Trophoblast cell (in vitro differentiated cells and primary cell): ENCODE measurements at regions not wholly inside any gene's neighbourhood (a gene's known extent, or its start where the extent isn't known, plus 50 kb on each side); places are given as distances from the start of the nearest gene placed in this dataset.

Source experiments
- DNase-seq, 2 donors: peaks; one replicate each; pipeline ENCODE4 v3.0.0-alpha.2; 2016
- H2AFZ ChIP-seq: 2 replicates; pipeline ENCODE4 v1.6.1; 2013; ENCODE audit warnings: low read length, moderate library complexity, mild to moderate bottlenecking; ENCODE audit not compliant: insufficient read depth, poor library complexity
- H2AK5ac ChIP-seq: 2 replicates; pipeline ENCODE4 v1.6.1; 2013; ENCODE audit warnings: mild to moderate bottlenecking, low read length
- H2BK120ac ChIP-seq: 2 replicates; pipeline ENCODE4 v1.6.1; 2013; ENCODE audit warnings: low read length, mild to moderate bottlenecking, moderate library complexity; ENCODE audit not compliant: insufficient read depth, poor library complexity
- H2BK12ac ChIP-seq: 2 replicates; pipeline ENCODE4 v1.6.1; 2013; ENCODE audit warnings: mild to moderate bottlenecking, low read length, moderate library complexity
- H2BK5ac ChIP-seq: 2 replicates; pipeline ENCODE4 v1.6.1; 2013; ENCODE audit warnings: low read length, low read depth, moderate library complexity, mild to moderate bottlenecking; ENCODE audit not compliant: poor library complexity
- H3K14ac ChIP-seq: 2 replicates; pipeline ENCODE4 v1.6.1; 2013; ENCODE audit warnings: mild to moderate bottlenecking, low read length
- H3K18ac ChIP-seq: 2 replicates; pipeline ENCODE4 v1.6.1; 2013; ENCODE audit warnings: mild to moderate bottlenecking, low read length
- H3K23ac ChIP-seq: 2 replicates; pipeline ENCODE4 v1.6.1; 2013; ENCODE audit warnings: low read length
- H3K27ac ChIP-seq: 2 replicates; pipeline ENCODE4 v1.5.1; 2013; ENCODE audit warnings: low read depth, mild to moderate bottlenecking, inconsistent platforms, low read length, moderate library complexity
- H3K27me3 ChIP-seq: 2 replicates; pipeline ENCODE4 v1.6.1; 2013; ENCODE audit warnings: inconsistent platforms, mild to moderate bottlenecking, low read length, moderate library complexity; ENCODE audit not compliant: insufficient read depth
- H3K36me3 ChIP-seq, 2 experiments: 1 replicate in 1 of 2; 2 replicates in 1 of 2; pipeline ENCODE4 v1.6.1; 2013; ENCODE audit warnings: low read length in 2 of 2, mild to moderate bottlenecking in 2 of 2, moderate library complexity in 1 of 2; ENCODE audit not compliant: insufficient read depth in 2 of 2, control insufficient read depth in 1 of 2
- H3K4ac ChIP-seq: 2 replicates; pipeline ENCODE4 v1.6.1; 2013; ENCODE audit warnings: low read depth, mild to moderate bottlenecking, low read length, moderate library complexity
- H3K4me1 ChIP-seq, 2 experiments: 1 replicate in 1 of 2; 2 replicates in 1 of 2; pipeline ENCODE4 v1.6.1; 2013; ENCODE audit warnings: low read length in 2 of 2, mild to moderate bottlenecking in 2 of 2, moderate library complexity in 1 of 2; ENCODE audit not compliant: insufficient read depth in 2 of 2, control insufficient read depth in 1 of 2
- H3K4me2 ChIP-seq: 2 replicates; pipeline ENCODE4 v1.6.1; 2013; ENCODE audit warnings: inconsistent platforms, mild to moderate bottlenecking, low read length, moderate library complexity
- H3K4me3 ChIP-seq: 2 replicates; pipeline ENCODE4 v1.5.1; 2013; ENCODE audit warnings: mild to moderate bottlenecking, low read depth, low read length, inconsistent platforms
- H3K79me1 ChIP-seq: one replicate; pipeline ENCODE4 v1.6.1; 2013; ENCODE audit warnings: low read length
- H3K79me2 ChIP-seq: 2 replicates; pipeline ENCODE4 v1.6.1; 2013; ENCODE audit warnings: low read length, mild to moderate bottlenecking; ENCODE audit not compliant: control insufficient read depth, insufficient read depth, poor library complexity
- H3K9ac ChIP-seq: 2 replicates; pipeline ENCODE4 v1.6.1; 2013; ENCODE audit warnings: mild to moderate bottlenecking, low read length
- H3K9me3 ChIP-seq: 2 replicates; pipeline ENCODE4 v1.6.1; 2013; ENCODE audit warnings: low read depth, mild to moderate bottlenecking, control low read depth, inconsistent platforms, low read length; ENCODE audit not compliant: insufficient read depth
- H4K12ac ChIP-seq: 2 replicates; pipeline ENCODE4 v1.6.1; 2013; ENCODE audit warnings: low read depth, mild to moderate bottlenecking, low read length, moderate library complexity
- H4K8ac ChIP-seq: 2 replicates; pipeline ENCODE4 v1.6.1; 2013; ENCODE audit warnings: low read depth, mild to moderate bottlenecking, low read length, moderate library complexity
- H4K91ac ChIP-seq: one replicate; pipeline ENCODE4 v1.6.1; 2013; ENCODE audit warnings: low read depth, mild to moderate bottlenecking, low read length, moderate library complexity
- WGBS: extraction: QIAGEN DNeasy Blood & Tissue Kit; methylation state at CpG from one replicate; pipeline ENCODE4 v1.1.7; 2013; ENCODE audit warnings: missing lambda C conversion rate; ENCODE audit not compliant: insufficient read length, insufficient coverage; ENCODE audit errors: extremely low coverage; 5-methylcytosine and 5-hydroxymethylcytosine counted together

GRCh38 chr2:84204995-84205394 lies 254.1 kb downstream of the SUCLG1 start:
- Histone ChIP-seq H3K14ac (no peak overlapping the region), H3K27me3 (no peaks in the 10 kb centered on the region), H3K27ac (no peak overlapping the region), H2AK5ac (no peak overlapping the region), H3K36me3 (no peaks in the 10 kb centered on the region), H3K4me3 (no peak overlapping the region), H4K8ac (no peak overlapping the region), H3K9me3 (no peaks in the 10 kb centered on the region), H2BK120ac (no peak overlapping the region), H4K91ac (no peak overlapping the region), H3K18ac (no peak overlapping the region), H4K12ac (no peak overlapping the region), H3K23ac (no peak overlapping the region), H3K4ac (no peak overlapping the region), H3K79me1 (no peaks in the 10 kb centered on the region), H3K79me2 (no peaks in the 10 kb centered on the region), H3K4me2 (no peak overlapping the region), H3K9ac (no peak overlapping the region), H2BK5ac (no peak overlapping the region), H2AFZ (no peak overlapping the region), H3K4me1 (no peaks in the 10 kb centered on the region), H2BK12ac (no peak overlapping the region)
- no CpG with 5 or more reads among the region's 3 CpGs for WGBS
- no peak for DNase-seq

GRCh38 chr2:84202166-84202565 lies 256.9 kb downstream of the SUCLG1 start:
- Histone ChIP-seq H3K79me1 (no peaks in the 10 kb centered on the region), H4K91ac (no peak overlapping the region), H3K18ac (no peak overlapping the region), H3K4ac (no peak overlapping the region), H3K4me1 (no peaks in the 10 kb centered on the region), H2BK5ac (no peak overlapping the region), H4K12ac (no peak overlapping the region), H3K9ac (no peak overlapping the region), H4K8ac (no peak overlapping the region), H3K4me3 (no peak overlapping the region), H3K36me3 (no peaks in the 10 kb centered on the region), H2BK12ac (no peak overlapping the region), H3K4me2 (no peak overlapping the region), H3K23ac (no peak overlapping the region), H2AFZ (no peak overlapping the region), H3K14ac (no peak overlapping the region), H3K79me2 (no peaks in the 10 kb centered on the region), H3K9me3 (no peaks in the 10 kb centered on the region), H3K27ac (no peak overlapping the region), H3K27me3 (no peaks in the 10 kb centered on the region), H2BK120ac (no peak overlapping the region), H2AK5ac (no peak overlapping the region)
- no CpG with 5 or more reads among the region's 4 CpGs for WGBS
- no peak for DNase-seq

- Histone ChIP-seq H3K27me3 (no peaks in the 10 kb centered on the region), H3K23ac (no peak overlapping the region), H4K12ac (no peak overlapping the region), H3K4ac (no peak overlapping the region), H2BK120ac (no peak overlapping the region), H3K27ac (no peak overlapping the region), H4K91ac (no peak overlapping the region), H3K36me3 (no peaks in the 10 kb centered on the region), H2BK5ac (no peak overlapping the region), H3K4me1 (no peaks in the 10 kb centered on the region), H3K14ac (no peak overlapping the region), H3K4me2 (no peak overlapping the region), H2BK12ac (no peak overlapping the region), H3K79me2 (no peaks in the 10 kb centered on the region), H2AFZ (no peak overlapping the region), H3K79me1 (no peaks in the 10 kb centered on the region), H3K4me3 (no peak overlapping the region), H3K9ac (no peak overlapping the region), H2AK5ac (no peak overlapping the region), H3K18ac (no peak overlapping the region), H3K9me3 (no peaks in the 10 kb centered on the region), H4K8ac (no peak overlapping the region)
- no CpG with 5 or more reads among the region's 5 CpGs for WGBS
- DNase-seq = no peak
Observed at GRCh38 chr2:84201158-84201557, 257.9 kb downstream of the SUCLG1 start.

- H2BK12ac ChIP-seq = no peak overlapping the region
- no peaks in the 10 kb centered on the region for H3K79me2 ChIP-seq
- no peak overlapping the region for H3K27ac ChIP-seq
- H3K9me3 ChIP-seq = no peaks in the 10 kb centered on the region
- no peaks in the 10 kb centered on the region for H3K4me1 ChIP-seq
- no peak overlapping the region for H3K4ac ChIP-seq
- no peak overlapping the region for H2BK120ac ChIP-seq
- WGBS = no CpG with 5 or more reads among the region's 1 CpG
- H3K4me3 ChIP-seq = no peak overlapping the region
- no peak overlapping the region for H3K9ac ChIP-seq
- no peak overlapping the region for H3K4me2 ChIP-seq
- no peaks in the 10 kb centered on the region for H3K27me3 ChIP-seq
- DNase-seq = no peak
- no peak overlapping the region for H2AFZ ChIP-seq
- no peak overlapping the region for H4K8ac ChIP-seq
- no peak overlapping the region for H3K14ac ChIP-seq
- no peak overlapping the region for H4K12ac ChIP-seq
- H3K23ac ChIP-seq = no peak overlapping the region
- no peak overlapping the region for H3K18ac ChIP-seq
- no peak overlapping the region for H2AK5ac ChIP-seq
- no peaks in the 10 kb centered on the region for H3K79me1 ChIP-seq
- no peak overlapping the region for H2BK5ac ChIP-seq
- H3K36me3 ChIP-seq = no peaks in the 10 kb centered on the region
- H4K91ac ChIP-seq = no peak overlapping the region
Observed at GRCh38 chr2:84197901-84198300, 261.2 kb downstream of the SUCLG1 start.
